SK-N-SH treated with all-trans-retinoic acid at 6 μM for 48 hours (cell line): ENCODE measurements at regions not wholly inside any gene's neighbourhood (a gene's known extent, or its start where the extent isn't known, plus 50 kb on each side); places are given as distances from the start of the nearest gene placed in this dataset.

Experiments used
- ARNTL ChIP-seq: fragments of 450-650 bp; formaldehyde crosslinking; IDR thresholded peaks from 2 replicates; pipeline ENCODE4 v1.5.0; 2020; ENCODE audit warnings: low read depth, mild to moderate bottlenecking, moderate library complexity, borderline replicate concordance
- BACH2 ChIP-seq: fragments of 250-450 bp; sonication (Bioruptor Pico); IDR thresholded peaks from 2 replicates; pipeline ENCODE4 v1.9.0; 2021; ENCODE audit warnings: mild to moderate bottlenecking, borderline replicate concordance
- CSDC2 ChIP-seq: fragments of 250-450 bp; sonication (Bioruptor Pico); IDR thresholded peaks from 2 replicates; pipeline ENCODE4 v1.5.0; 2020; ENCODE audit warnings: mild to moderate bottlenecking, moderate library complexity
- GLIS3 ChIP-seq: fragments of 250-450 bp; sonication (Bioruptor Pico); IDR thresholded peaks from 2 replicates; pipeline ENCODE4 v1.5.0; 2020; ENCODE audit warnings: mild to moderate bottlenecking, moderate library complexity
- PPARA ChIP-seq: fragments of 250-450 bp; sonication (Bioruptor Pico); IDR thresholded peaks from 2 replicates; pipeline ENCODE4 v1.5.0; 2020; ENCODE audit warnings: mild to moderate bottlenecking, borderline replicate concordance
- ZFP3 ChIP-seq: fragments of 250-450 bp; sonication (Bioruptor Pico); IDR thresholded peaks from 2 replicates; pipeline ENCODE4 v1.5.0; 2020; ENCODE audit warnings: mild to moderate bottlenecking, moderate library complexity

DNA sequence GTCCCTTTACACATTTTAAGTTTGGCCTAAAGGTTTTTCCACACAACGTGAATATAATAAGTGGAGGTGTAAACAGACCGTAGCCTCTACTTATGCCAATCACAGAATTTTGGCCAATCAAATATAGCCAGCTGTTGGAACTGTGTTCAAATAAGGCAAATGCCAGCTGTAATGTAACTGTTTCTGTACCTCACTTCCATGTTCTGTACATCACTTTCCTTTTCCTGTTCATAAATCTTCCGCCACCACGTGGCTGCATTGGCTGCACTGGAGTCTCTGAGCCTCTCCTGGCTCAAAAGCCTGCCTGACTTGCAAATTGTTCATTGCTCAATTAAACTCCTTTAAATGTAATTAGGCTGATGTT is 105.1 kb upstream of the SMIM31 start:
- TF ChIP-seq PPARA (CRISPR knock-in tag) (no peak), ZFP3 (no peak), ARNTL (CRISPR knock-in tag) (no peak), BACH2 (no peak), CSDC2 (no peak), GLIS3 (CRISPR knock-in tag) (no peak)
